T-helper 2 cell treated with Interferon-gamma antibody and Interleukin-4, amounts not matched to agents 5 μg/mL and 100 μg/mL, for 36 hours (primary cell): ENCODE measurements at regions not wholly inside any gene's neighbourhood (a gene's known extent, or its start where the extent isn't known, plus 50 kb on each side); places are given as distances from the start of the nearest gene placed in this dataset.

Source experiments
- DNase-seq: peaks from one replicate; pipeline ENCODE4 v3.0.0; 2021; ENCODE audit warnings: low spot score
- H3K27ac Mint-ChIP-seq: one replicate; pipeline ENCODE4 v1.8.0; 2021; ENCODE audit warnings: mild to moderate bottlenecking, mixed read lengths
- H3K27me3 Mint-ChIP-seq: one replicate; pipeline ENCODE4 v1.8.0; 2021; ENCODE audit warnings: low read depth, mixed read lengths
- H3K36me3 Mint-ChIP-seq: one replicate; pipeline ENCODE4 v1.8.0; 2021; ENCODE audit warnings: low read depth, mixed read lengths
- H3K4me1 Mint-ChIP-seq: one replicate; pipeline ENCODE4 v1.8.0; 2021; ENCODE audit warnings: low read depth, mixed read lengths
- H3K4me3 Mint-ChIP-seq: one replicate; pipeline ENCODE4 v1.8.0; 2022; ENCODE audit warnings: mild to moderate bottlenecking, moderate library complexity, mixed read lengths
- H3K9me3 Mint-ChIP-seq: one replicate; pipeline ENCODE4 v1.8.0; 2021; ENCODE audit warnings: mixed read lengths

GRCh38 chr3:492586-493316 is 296.2 kb downstream of the CHL1 start:
- Mint-ChIP-seq H3K9me3 (no peaks in the 10 kb centered on the region), H3K27ac (no peak overlapping the region), H3K27me3 (no peaks in the 10 kb centered on the region), H3K4me1 (no peaks in the 10 kb centered on the region), H3K36me3 (no peaks in the 10 kb centered on the region), H3K4me3 (no peak overlapping the region)
- DNase-seq, result no peak

DNA sequence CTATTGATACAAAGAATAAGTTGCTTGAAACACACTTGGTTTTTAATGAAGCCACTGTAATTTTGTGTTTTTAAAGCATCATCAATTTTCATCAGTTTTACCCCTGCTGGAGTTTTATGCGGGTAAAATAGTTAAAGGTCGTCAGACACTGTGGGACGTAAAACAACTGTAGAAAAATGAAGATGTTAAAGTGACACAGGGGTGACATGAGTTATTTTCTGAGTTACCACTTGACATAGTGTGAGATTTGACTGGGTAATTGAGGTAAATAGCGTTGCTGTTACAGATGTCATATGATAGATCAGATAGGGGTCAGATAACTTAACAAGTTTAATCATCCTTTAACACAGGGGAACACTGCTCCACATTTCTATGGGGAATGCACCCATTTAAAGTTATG is 297.6 kb downstream of the CHL1 start:
- Mint-ChIP-seq H3K9me3 (peaks cover 5% of the 10 kb centered on the region), H3K4me1 (no peaks in the 10 kb centered on the region), H3K36me3 (no peaks in the 10 kb centered on the region), H3K27ac (no peak overlapping the region), H3K4me3 (no peak overlapping the region), H3K27me3 (no peaks in the 10 kb centered on the region)
- DNase-seq, result no peak

DNA sequence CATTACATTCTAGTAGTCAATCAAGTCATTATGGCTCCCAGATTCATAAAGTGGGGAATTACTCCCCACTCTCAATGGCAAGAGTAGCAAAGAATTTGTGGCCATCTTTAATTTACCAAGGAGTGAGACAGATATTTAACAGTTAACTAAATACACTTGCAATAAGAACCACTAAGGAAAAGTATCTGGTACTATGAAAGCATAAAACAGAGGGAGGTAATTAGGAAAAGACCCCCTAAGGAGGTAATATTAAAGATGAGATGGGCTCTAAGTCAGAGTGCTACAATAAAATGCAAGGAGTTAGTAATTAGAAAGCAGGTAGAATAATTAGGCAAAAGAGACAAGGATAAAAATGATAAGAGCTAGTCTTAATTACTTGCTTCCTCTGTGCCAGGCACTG is 301.9 kb downstream of the CHL1 start:
- Mint-ChIP-seq H3K4me1 (no peaks in the 10 kb centered on the region), H3K36me3 (no peaks in the 10 kb centered on the region), H3K9me3 (peaks cover 5% of the 10 kb centered on the region), H3K27me3 (no peaks in the 10 kb centered on the region), H3K27ac (no peak overlapping the region), H3K4me3 (no peak overlapping the region)
- DNase-seq, result no peak

DNA sequence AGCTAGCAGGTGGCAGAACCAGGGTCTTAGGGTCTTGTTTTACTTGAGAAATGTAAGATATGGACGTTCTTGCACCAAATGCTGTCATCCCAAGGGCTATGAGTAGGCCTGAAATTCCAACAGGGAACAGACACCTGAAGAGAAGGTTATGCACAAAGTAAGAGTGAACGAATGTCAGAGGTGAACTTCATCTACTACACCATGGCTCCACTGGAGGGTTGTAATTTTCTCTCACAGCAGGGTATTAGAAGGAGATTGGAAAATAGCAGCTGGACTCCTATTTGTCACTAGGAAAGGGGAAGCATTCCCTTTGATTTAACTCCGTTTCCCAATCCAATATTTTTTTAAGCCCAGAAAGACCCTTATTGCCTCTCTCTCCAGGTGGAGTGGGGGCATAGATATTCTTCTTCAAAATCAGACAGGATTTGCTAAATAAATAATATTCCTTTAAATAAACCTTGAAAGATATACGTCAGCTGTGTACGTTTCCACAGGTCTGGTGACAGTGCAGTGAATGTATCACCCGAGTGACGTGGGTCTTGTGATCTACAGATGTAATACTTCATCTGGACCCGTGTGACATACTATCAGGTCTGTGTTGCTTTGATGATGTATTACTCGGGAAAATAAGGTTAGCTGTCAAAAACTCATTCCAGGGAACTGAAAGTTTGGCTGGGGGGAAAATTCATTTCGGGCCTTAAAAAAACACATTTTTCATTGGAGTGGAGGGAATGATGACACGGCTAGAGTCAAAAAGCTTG is 302.6 kb downstream of the CHL1 start:
- Mint-ChIP-seq H3K4me1 (no peaks in the 10 kb centered on the region), H3K4me3 (no peak overlapping the region), H3K9me3 (peaks cover 5% of the 10 kb centered on the region), H3K27ac (no peak overlapping the region), H3K27me3 (no peaks in the 10 kb centered on the region), H3K36me3 (no peaks in the 10 kb centered on the region)
- DNase-seq, result no peak

DNA sequence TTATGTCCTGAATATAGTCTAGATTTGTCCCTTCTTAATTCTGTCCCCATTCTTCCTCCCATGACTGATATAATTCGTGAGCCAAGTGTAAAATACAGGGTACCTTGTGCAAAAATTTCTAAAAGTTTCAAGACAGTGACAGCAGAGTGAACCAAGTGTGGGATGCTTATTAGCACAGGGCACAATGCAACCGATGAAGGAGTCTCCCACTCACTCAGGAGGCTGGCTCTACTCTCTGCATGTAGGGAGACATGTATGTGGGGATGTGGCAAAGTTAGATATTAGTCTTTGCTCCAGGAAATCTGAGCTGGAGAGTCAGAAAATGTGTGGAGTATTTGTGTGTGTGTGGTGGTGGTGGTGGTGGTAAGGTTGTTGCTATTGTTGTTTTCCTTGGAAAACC is 305.9 kb downstream of the CHL1 start:
- DNase-seq, result no peak
- Mint-ChIP-seq H3K9me3 (peaks cover 5% of the 10 kb centered on the region), H3K36me3 (no peaks in the 10 kb centered on the region), H3K4me3 (no peak overlapping the region), H3K27me3 (no peaks in the 10 kb centered on the region), H3K4me1 (no peaks in the 10 kb centered on the region), H3K27ac (no peak overlapping the region)

- Mint-ChIP-seq H3K27me3 (no peaks in the 10 kb centered on the region), H3K36me3 (no peaks in the 10 kb centered on the region), H3K9me3 (peaks cover 12% of the 10 kb centered on the region), H3K4me1 (no peaks in the 10 kb centered on the region), H3K4me3 (no peak overlapping the region), H3K27ac (no peak overlapping the region)
- DNase-seq, result no peak
Measured at GRCh38 chr3:513301-513700, 316.7 kb downstream of the CHL1 start.

DNA sequence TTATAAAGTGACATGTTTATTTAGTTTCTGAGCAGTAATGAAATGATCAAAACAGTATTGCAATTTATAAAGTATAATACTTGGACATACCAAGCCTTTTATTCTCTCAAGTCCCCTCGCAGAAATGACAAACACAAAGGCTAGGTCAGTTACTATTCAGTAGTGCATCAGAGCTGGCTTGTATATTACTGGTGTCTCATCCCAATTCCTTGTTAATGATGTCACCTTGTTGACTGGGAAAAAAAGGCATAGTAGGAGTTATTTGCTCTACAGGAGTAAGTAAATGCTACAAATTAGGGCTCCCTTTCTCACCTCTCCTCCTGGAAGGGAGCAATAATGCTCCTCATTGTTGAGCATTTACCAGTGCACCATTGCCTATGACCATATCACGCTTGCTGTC is 317.6 kb downstream of the CHL1 start:
- peaks cover 7% of the 10 kb centered on the region for H3K9me3 Mint-ChIP-seq
- no peaks in the 10 kb centered on the region for H3K27me3 Mint-ChIP-seq
- no peaks in the 10 kb centered on the region for H3K36me3 Mint-ChIP-seq
- H3K4me3 Mint-ChIP-seq, result no peak overlapping the region
- H3K27ac Mint-ChIP-seq, result no peak overlapping the region
- no peak for DNase-seq
- H3K4me1 Mint-ChIP-seq, result no peaks in the 10 kb centered on the region

DNA sequence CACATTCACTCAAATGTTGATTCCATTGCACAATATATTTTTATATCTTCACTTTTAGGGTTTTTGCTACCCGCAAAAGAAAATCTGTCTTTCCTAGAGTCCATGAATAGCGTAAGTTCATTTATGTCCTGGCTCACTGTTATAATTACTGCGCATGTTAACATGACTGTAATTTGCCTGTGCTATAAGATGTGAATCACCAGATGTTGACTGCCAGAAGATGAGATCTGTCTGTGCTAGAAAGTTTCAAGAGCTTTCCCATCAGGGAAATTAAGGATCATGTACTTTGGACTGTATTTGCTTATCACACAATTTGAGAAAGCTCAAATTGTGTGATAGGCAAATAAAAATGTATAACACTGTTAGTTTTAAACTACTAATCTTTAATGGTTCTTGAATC is 322.5 kb downstream of the CHL1 start:
- no peak for DNase-seq
- Mint-ChIP-seq H3K27me3 (no peaks in the 10 kb centered on the region), H3K4me1 (no peaks in the 10 kb centered on the region), H3K9me3 (no peaks in the 10 kb centered on the region), H3K27ac (no peak overlapping the region), H3K36me3 (no peaks in the 10 kb centered on the region), H3K4me3 (no peak overlapping the region)

- no peaks in the 10 kb centered on the region for H3K27me3 Mint-ChIP-seq
- no peaks in the 10 kb centered on the region for H3K36me3 Mint-ChIP-seq
- no peaks in the 10 kb centered on the region for H3K4me1 Mint-ChIP-seq
- no peak for DNase-seq
- H3K27ac Mint-ChIP-seq, result no peak overlapping the region
- no peak overlapping the region for H3K4me3 Mint-ChIP-seq
- peaks cover 4% of the 10 kb centered on the region for H3K9me3 Mint-ChIP-seq
Measured at GRCh38 chr3:522888-523287, 326.3 kb downstream of the CHL1 start.

GRCh38 chr3:525415-525814 is 328.9 kb downstream of the CHL1 start:
- no peaks in the 10 kb centered on the region for H3K36me3 Mint-ChIP-seq
- H3K4me3 Mint-ChIP-seq, result no peak overlapping the region
- H3K27me3 Mint-ChIP-seq, result no peaks in the 10 kb centered on the region
- no peaks in the 10 kb centered on the region for H3K4me1 Mint-ChIP-seq
- no peak for DNase-seq
- H3K27ac Mint-ChIP-seq, result no peak overlapping the region
- H3K9me3 Mint-ChIP-seq, result peaks cover 6% of the 10 kb centered on the region

GRCh38 chr3:535566-536416 is 339.2 kb downstream of the CHL1 start:
- H3K4me3 Mint-ChIP-seq, result no peak overlapping the region
- H3K27ac Mint-ChIP-seq, result no peak overlapping the region
- H3K4me1 Mint-ChIP-seq, result no peaks in the 10 kb centered on the region
- DNase-seq, result no peak
- H3K9me3 Mint-ChIP-seq, result peaks cover 28% of the 10 kb centered on the region
- no peaks in the 10 kb centered on the region for H3K36me3 Mint-ChIP-seq
- H3K27me3 Mint-ChIP-seq, result no peaks in the 10 kb centered on the region

DNA sequence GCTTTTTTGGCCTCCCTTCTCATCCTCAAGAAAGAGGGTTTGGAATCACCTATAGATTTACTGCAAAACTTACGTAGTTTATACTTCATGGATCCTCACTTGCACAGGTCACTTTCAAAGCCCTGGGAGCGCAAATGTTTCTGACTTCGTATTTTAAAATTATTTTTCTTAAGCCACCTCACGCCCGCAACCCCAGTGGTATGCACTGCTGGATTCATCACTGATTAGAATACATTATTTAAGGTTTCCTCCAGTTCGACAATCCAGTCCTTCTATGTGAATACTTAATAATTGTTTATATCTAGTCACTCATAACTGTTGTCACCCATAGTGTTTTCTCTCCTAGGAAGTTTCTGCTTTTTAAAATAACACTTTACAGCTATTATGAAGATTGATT is 339.9 kb downstream of the CHL1 start:
- H3K4me1 Mint-ChIP-seq, result no peaks in the 10 kb centered on the region
- H3K9me3 Mint-ChIP-seq, result peaks cover 26% of the 10 kb centered on the region
- no peaks in the 10 kb centered on the region for H3K27me3 Mint-ChIP-seq
- no peak for DNase-seq
- no peak overlapping the region for H3K27ac Mint-ChIP-seq
- no peaks in the 10 kb centered on the region for H3K36me3 Mint-ChIP-seq
- H3K4me3 Mint-ChIP-seq, result no peak overlapping the region

DNA sequence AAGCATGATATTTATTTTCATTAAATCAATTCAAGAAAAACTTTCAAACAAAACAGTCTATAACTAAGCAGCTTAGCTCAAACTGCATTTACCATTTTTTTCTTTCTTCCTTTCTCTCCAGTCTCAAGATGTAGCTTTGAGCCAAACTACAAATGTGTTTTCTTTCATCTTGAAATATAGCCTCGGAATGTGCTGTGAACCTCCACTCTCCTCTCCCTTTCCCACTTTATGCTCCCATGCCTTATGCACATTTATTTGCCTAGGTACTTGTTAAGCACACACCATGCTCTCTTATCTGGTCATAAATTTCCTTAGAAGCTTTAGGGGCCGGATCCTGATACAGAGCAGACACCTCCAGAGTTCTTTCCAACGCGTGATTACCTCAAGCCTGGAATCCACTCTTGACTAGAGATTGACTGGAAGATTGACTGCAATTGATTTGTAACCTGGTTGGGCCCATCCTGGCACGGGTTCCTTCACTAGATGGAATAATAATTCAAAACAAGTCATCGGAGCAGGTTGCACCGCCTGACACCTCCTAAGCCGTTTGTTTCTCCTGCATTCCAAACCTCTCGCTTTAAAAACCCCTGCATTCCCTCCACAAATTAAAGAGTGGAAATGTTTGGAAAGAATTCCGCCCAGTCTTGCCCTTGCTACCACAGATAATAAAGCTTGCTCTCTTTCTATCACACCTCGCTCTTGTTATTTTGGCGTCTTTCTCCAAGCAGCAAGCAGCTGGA is 344.7 kb downstream of the CHL1 start:
- DNase-seq, result no peak
- Mint-ChIP-seq H3K4me3 (no peak overlapping the region), H3K27ac (no peak overlapping the region), H3K9me3 (peaks cover 15% of the 10 kb centered on the region), H3K27me3 (no peaks in the 10 kb centered on the region), H3K36me3 (no peaks in the 10 kb centered on the region), H3K4me1 (no peaks in the 10 kb centered on the region)
